HCT116 (cell line): ENCODE measurements at regions not wholly inside any gene's neighbourhood (a gene's known extent, or its start where the extent isn't known, plus 50 kb on each side); places are given as distances from the start of the nearest gene placed in this dataset.

Experiments used
- ATAC-seq: fragments of 200-7000 bp; cut with Tn5 transposase; 2 replicates; pipeline ENCODE4 v1.9.1; 2020; ENCODE audit warnings: mild to moderate bottlenecking, moderate library complexity
- BruUV-seq: library from RNA; stranded (reverse); fragments of 400-500 nt; replicated peaks from 2 replicates; lab custom pipeline; 2021; lab: Mats Ljungman, UMichigan
- CTCF ChIA-PET: fragments of 300-600 bp; sonication (Branson Sonifier 250); formaldehyde crosslinking; loops from one replicate; lab custom pipeline; 2021; ENCODE audit warnings: antibody characterized with exemption; lab: Charles Lee
- POLR2A ChIA-PET: fragments of 300-600, 350-600 bp; sonication (Branson Sonifier 250); formaldehyde crosslinking; loops from one replicate; lab custom pipeline; 2021; ENCODE audit warnings: antibody characterized with exemption; lab: Charles Lee
- RAD21 ChIA-PET, 2 experiments: fragments of 300-600 bp; sonication (Branson Sonifier 250); formaldehyde crosslinking; loops; one replicate each; lab custom pipeline; 2023; ENCODE audit warnings: low total read pairs in 2 of 2; ENCODE audit not compliant: uncharacterized antibody in 2 of 2, unreplicated experiment in 2 of 2, low non-redundant PET in 1 of 2; lab: Charles Lee
- DNase-seq: peaks from one replicate; pipeline ENCODE4 v3.0.0-alpha.2; 2010; ENCODE audit warnings: low read depth, low spot score
- H2AFZ ChIP-seq: fragments of 200-600 bp; shearing (Covaris generic), sonication (generic); 2 replicates; pipeline ENCODE4 v1.6.1; 2017; ENCODE audit warnings: low read depth, mixed run types, mixed read lengths, antibody characterized with exemption, low read length; ENCODE audit not compliant: poor library complexity, severe bottlenecking
- H3K27ac ChIP-seq: 2 replicates; pipeline ENCODE4 v1.5.1; 2012; ENCODE audit warnings: low read depth, low read length
- H3K27me3 ChIP-seq: fragments of 200-600 bp; sonication (generic); 2 replicates; pipeline ENCODE4 v1.6.1; 2016; ENCODE audit warnings: mixed run types, low read length, mixed read lengths; ENCODE audit not compliant: insufficient read depth
- H3K36me3 ChIP-seq, 2 experiments: fragments of 200-500 bp in 1 of 2; fragments of 200-600 bp in 1 of 2; sonication (Bioruptor generic) in 1 of 2; sonication (generic) in 1 of 2; 2 replicates each; pipeline versions ENCODE4 v1.5.1 to v1.6.1; 2014 to 2016; ENCODE audit warnings: low read length in 2 of 2, inconsistent platforms in 1 of 2, mixed read lengths in 1 of 2, mixed run types in 1 of 2; ENCODE audit not compliant: insufficient read depth in 2 of 2, control insufficient read depth in 1 of 2
- H3K4me1 ChIP-seq, 2 experiments: fragments of 200-600 bp in 1 of 2; sonication (generic) in 1 of 2; 2 replicates each; pipeline versions ENCODE4 v1.5.1 to v1.6.1; 2012 to 2017; ENCODE audit warnings: low read length in 2 of 2, inconsistent platforms in 1 of 2, mild to moderate bottlenecking in 1 of 2, mixed read lengths in 1 of 2, mixed run types in 1 of 2, moderate library complexity in 1 of 2; ENCODE audit not compliant: insufficient read depth in 2 of 2, control insufficient read depth in 1 of 2
- H3K4me2 ChIP-seq: fragments of 200-600 bp; sonication (generic); 2 replicates; pipeline ENCODE4 v1.6.1; 2017; ENCODE audit warnings: mixed run types, low read length, mixed read lengths
- H3K4me3 ChIP-seq, 2 experiments: fragments of 200-600 bp in 1 of 2; sonication (generic) in 1 of 2; replicated peaks in 1 of 2; 2 replicates each; pipeline ENCODE4 v1.5.1; 2011 to 2016; ENCODE audit warnings: low read length in 2 of 2, control low read depth in 1 of 2, low read depth in 1 of 2, mild to moderate bottlenecking in 1 of 2, mixed read lengths in 1 of 2, mixed run types in 1 of 2
- H3K79me2 ChIP-seq: fragments of 200-600 bp; sonication (generic); 2 replicates; pipeline ENCODE4 v1.6.1; 2017; ENCODE audit warnings: mild to moderate bottlenecking, mixed run types, low read length, moderate library complexity, mixed read lengths; ENCODE audit not compliant: insufficient read depth
- H3K9ac ChIP-seq: fragments of 200-600 bp; sonication (generic); 2 replicates; pipeline ENCODE4 v1.6.1; 2016; ENCODE audit warnings: low read length, mixed read lengths
- H3K9me2 ChIP-seq: fragments of 200-600 bp; sonication (generic), shearing (Covaris generic); 2 replicates; pipeline ENCODE4 v1.6.1; 2017; ENCODE audit warnings: mixed run types, mild to moderate bottlenecking, moderate library complexity; ENCODE audit not compliant: insufficient read depth
- H3K9me3 ChIP-seq, 2 experiments: fragments of 200-500 bp in 1 of 2; fragments of 200-600 bp in 1 of 2; sonication (Bioruptor generic) in 1 of 2; sonication (generic) in 1 of 2; 2 replicates each; pipeline ENCODE4 v1.6.1; 2014 to 2017; ENCODE audit warnings: low read length in 2 of 2, mixed read lengths in 2 of 2, inconsistent platforms in 1 of 2, low read depth in 1 of 2, mild to moderate bottlenecking in 1 of 2, mixed run types in 1 of 2, moderate library complexity in 1 of 2; ENCODE audit not compliant: control insufficient read depth in 1 of 2, insufficient read depth in 1 of 2
- H4K20me1 ChIP-seq: fragments of 200-600 bp; sonication (generic), shearing (Covaris generic); 2 replicates; pipeline ENCODE4 v1.6.1; 2017; ENCODE audit warnings: mixed run types, mild to moderate bottlenecking, moderate library complexity; ENCODE audit not compliant: insufficient read depth
- ATF3 ChIP-seq: IDR thresholded peaks from 2 replicates; pipeline ENCODE4 v1.6.1; 2012
- CEBPB ChIP-seq: IDR thresholded peaks from 2 replicates; pipeline ENCODE4 v1.6.1; 2012; ENCODE audit warnings: low read depth
- EGR1 ChIP-seq: IDR thresholded peaks from 2 replicates; pipeline ENCODE4 v1.6.1; 2012; ENCODE audit warnings: low read depth
- FOSL1 ChIP-seq: IDR thresholded peaks from 2 replicates; pipeline ENCODE4 v1.6.1; 2012; ENCODE audit warnings: low read depth
- MAX ChIP-seq: IDR thresholded peaks from 2 replicates; pipeline ENCODE4 v1.6.1; 2012
- POLR2A ChIP-seq: IDR thresholded peaks from 2 replicates; pipeline ENCODE4 v1.7.0; 2011; ENCODE audit warnings: borderline replicate concordance; ENCODE audit not compliant: insufficient read depth, insufficient read length; ENCODE audit errors: extremely low read depth
- POLR2AphosphoS5 ChIP-seq: IDR thresholded peaks from 2 replicates; pipeline ENCODE4 v1.6.1; 2011; ENCODE audit warnings: mild to moderate bottlenecking, low read depth, low read length, moderate library complexity
- SP1 ChIP-seq: IDR thresholded peaks from 2 replicates; pipeline ENCODE4 v1.6.1; 2012; ENCODE audit warnings: low read depth
- SRF ChIP-seq: IDR thresholded peaks from 2 replicates; pipeline ENCODE4 v1.6.1; 2012; ENCODE audit warnings: low read depth
- ZBTB33 ChIP-seq: IDR thresholded peaks from 2 replicates; pipeline ENCODE4 v1.6.1; 2011; ENCODE audit warnings: mild to moderate bottlenecking, low read length, moderate library complexity; ENCODE audit not compliant: insufficient replicate concordance; ENCODE audit errors: extremely low read depth
- ZNF274 ChIP-seq: fragments of 200-500 bp; sonication (Bioruptor generic); IDR thresholded peaks from 2 replicates; pipeline ENCODE4 v1.6.1; 2014; ENCODE audit warnings: mild to moderate bottlenecking, low read depth, low read length, inconsistent platforms
- intact Hi-C: fragments of 100-400 bp; cut with micrococcal nuclease; formaldehyde crosslinking; loops from 2 replicates; pipeline ENCODE4 v1.10.0; 2022
- TF ChIP-seq, protein P1 (sequence below), 3 experiments: fragments of 200-600 bp in 1 of 3; sonication (generic) in 1 of 3; IDR thresholded peaks in 2 of 3; conservative IDR thresholded peaks in 1 of 3; 2 replicates each; pipeline ENCODE4 v1.5.1; 2012 to 2017; ENCODE audit warnings: low read depth in 2 of 3, low read length in 2 of 3, antibody characterized with exemption in 1 of 3, borderline replicate concordance in 1 of 3, control low read depth in 1 of 3, mild to moderate bottlenecking in 1 of 3, mixed read lengths in 1 of 3, mixed run types in 1 of 3, moderate library complexity in 1 of 3; ENCODE audit not compliant: insufficient read depth in 1 of 3

DNA sequence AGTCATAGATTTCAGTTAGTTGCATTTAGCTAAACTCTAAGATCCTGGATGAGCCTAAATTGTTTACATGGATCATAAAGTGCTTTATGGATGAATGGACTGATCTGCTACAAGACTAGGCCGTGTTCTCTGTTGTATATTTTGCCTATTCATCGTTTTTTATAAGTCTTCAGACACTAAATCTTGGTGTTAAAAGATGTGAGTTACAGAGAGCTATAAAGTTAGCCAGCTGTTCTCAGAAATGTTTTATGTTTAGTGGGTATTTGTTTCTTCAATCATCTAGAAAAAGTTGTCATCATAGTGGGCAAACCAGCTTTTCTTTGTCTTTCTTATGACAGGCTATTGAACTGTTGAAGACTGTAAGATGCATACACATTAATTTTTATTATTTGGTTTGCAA lies 585.8 kb upstream of the SEMA6A start:
- H3K79me2 ChIP-seq, result no peaks in the 10 kb centered on the region
- no peak overlapping the region for H3K4me2 ChIP-seq
- no peak for DNase-seq
- ChIA-PET CTCF (no interaction called here), RAD21 (interaction anchor here in 1 of 2 experiments (0.6 kb wide), 1 partner anchor 16 kb away, joined by 4 read pairs; no protein-coding TSS in a partner anchor), POLR2A (no interaction called here)
- no peaks in the 10 kb centered on the region for H3K27me3 ChIP-seq
- H4K20me1 ChIP-seq, result no peaks in the 10 kb centered on the region
- no peak overlapping the region for H3K9ac ChIP-seq
- H3K9me2 ChIP-seq, result no peaks in the 10 kb centered on the region
- no peaks in the 10 kb centered on the region for H3K9me3 ChIP-seq
- no peak for ATAC-seq
- no peaks in the 10 kb centered on the region for H3K4me1 ChIP-seq
- no TSS peak for BruUV-seq
- H2AFZ ChIP-seq, result no peak overlapping the region
- no peak for TF ChIP-seq CEBPB
- no peak for TF ChIP-seq ATF3
- no peak for TF ChIP-seq MAX
- TF ChIP-seq, protein P1, sequence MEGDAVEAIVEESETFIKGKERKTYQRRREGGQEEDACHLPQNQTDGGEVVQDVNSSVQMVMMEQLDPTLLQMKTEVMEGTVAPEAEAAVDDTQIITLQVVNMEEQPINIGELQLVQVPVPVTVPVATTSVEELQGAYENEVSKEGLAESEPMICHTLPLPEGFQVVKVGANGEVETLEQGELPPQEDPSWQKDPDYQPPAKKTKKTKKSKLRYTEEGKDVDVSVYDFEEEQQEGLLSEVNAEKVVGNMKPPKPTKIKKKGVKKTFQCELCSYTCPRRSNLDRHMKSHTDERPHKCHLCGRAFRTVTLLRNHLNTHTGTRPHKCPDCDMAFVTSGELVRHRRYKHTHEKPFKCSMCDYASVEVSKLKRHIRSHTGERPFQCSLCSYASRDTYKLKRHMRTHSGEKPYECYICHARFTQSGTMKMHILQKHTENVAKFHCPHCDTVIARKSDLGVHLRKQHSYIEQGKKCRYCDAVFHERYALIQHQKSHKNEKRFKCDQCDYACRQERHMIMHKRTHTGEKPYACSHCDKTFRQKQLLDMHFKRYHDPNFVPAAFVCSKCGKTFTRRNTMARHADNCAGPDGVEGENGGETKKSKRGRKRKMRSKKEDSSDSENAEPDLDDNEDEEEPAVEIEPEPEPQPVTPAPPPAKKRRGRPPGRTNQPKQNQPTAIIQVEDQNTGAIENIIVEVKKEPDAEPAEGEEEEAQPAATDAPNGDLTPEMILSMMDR (IDR thresholded peaks at IDR 0.05 in 2 of 3, conservative IDR thresholded peaks at IDR 0.05 in 1 of 3; ENCODE audit: borderline replicate concordance in 1 of 3, insufficient read depth in 1 of 3, low read depth in 2 of 3, low read length in 2 of 3), result no peak
- TF ChIP-seq ZNF274, result no peak
- TF ChIP-seq POLR2A, result no peak
- TF ChIP-seq POLR2AphosphoS5, result no peak
- no peak for TF ChIP-seq SP1
- TF ChIP-seq FOSL1, result no peak
- no peak for TF ChIP-seq ZBTB33
- no peak for TF ChIP-seq SRF
- TF ChIP-seq EGR1, result no peak
- TF ChIP-seq, all 23 proteins: peak for 0
- no peak overlapping the region for H3K27ac ChIP-seq
- intact Hi-C loops, result no loop called here
- no peaks in the 10 kb centered on the region for H3K36me3 ChIP-seq
- H3K4me3 ChIP-seq, result no peak overlapping the region
